GM06990 (cell line): ENCODE measurements at regions not wholly inside any gene's neighbourhood (a gene's known extent, or its start where the extent isn't known, plus 50 kb on each side); places are given as distances from the start of the nearest gene placed in this dataset.

Source experiments
- DNase-seq: peaks from one replicate; pipeline ENCODE4 v3.0.0-alpha.2; 2011; ENCODE audit not compliant: insufficient read length; ENCODE audit errors: extremely low read depth
- H3K27me3 ChIP-seq: replicated peaks from 2 replicates; pipeline ENCODE4 v1.6.0; 2011; ENCODE audit warnings: low read length; ENCODE audit not compliant: control insufficient read depth, insufficient read depth
- H3K36me3 ChIP-seq: 2 replicates; pipeline ENCODE4 v1.5.1; 2011; ENCODE audit warnings: low read length; ENCODE audit not compliant: control insufficient read depth, insufficient read depth
- H3K4me3 ChIP-seq: replicated peaks from 2 replicates; pipeline ENCODE4 v1.5.1; 2011; ENCODE audit warnings: low read depth, mild to moderate bottlenecking, control low read depth, low read length
- CTCF ChIP-seq: IDR thresholded peaks from 2 replicates; pipeline ENCODE4 v1.5.1; 2011; ENCODE audit warnings: low read length, control low read depth, mild to moderate bottlenecking, inconsistent platforms; ENCODE audit not compliant: insufficient read depth, poor library complexity, severe bottlenecking

- Histone ChIP-seq H3K27me3 (no peaks in the 10 kb centered on the region; the same call in 1 of the 2 replicates), H3K4me3 (no peak overlapping the region), H3K36me3 (no peaks in the 10 kb centered on the region)
- no peak for TF ChIP-seq CTCF
- DNase-seq: no peak
Measured at GRCh38 chr21:35475762-35476161, 426.7 kb upstream of the RUNX1 start.

GRCh38 chr21:35475009-35475408, 425.9 kb upstream of the RUNX1 start:
- TF ChIP-seq CTCF: no peak
- H3K36me3 ChIP-seq: no peaks in the 10 kb centered on the region
- H3K27me3 ChIP-seq: no peaks in the 10 kb centered on the region; the same call in 1 of the 2 replicates
- no peak for DNase-seq
- no peak overlapping the region for H3K4me3 ChIP-seq

GRCh38 chr21:35473496-35473895, 424.4 kb upstream of the RUNX1 start:
- no peak for DNase-seq
- no peaks in the 10 kb centered on the region; the same call in 1 of the 2 replicates for H3K27me3 ChIP-seq

GRCh38 chr21:35470522-35470921, 421.4 kb upstream of the RUNX1 start:
- Histone ChIP-seq H3K4me3 (no peak overlapping the region), H3K27me3 (no peaks in the 10 kb centered on the region), H3K36me3 (no peaks in the 10 kb centered on the region)
- no peak for DNase-seq
- TF ChIP-seq CTCF: no peak

More at GRCh38 chr21:35473496-35473895, 424.4 kb upstream of the RUNX1 start:
- no peak overlapping the region for H3K4me3 ChIP-seq
- TF ChIP-seq CTCF: no peak
- no peaks in the 10 kb centered on the region for H3K36me3 ChIP-seq

- no peak for TF ChIP-seq CTCF
- Histone ChIP-seq H3K36me3 (no peaks in the 10 kb centered on the region), H3K4me3 (no peak overlapping the region), H3K27me3 (no peaks in the 10 kb centered on the region)
- no peak for DNase-seq
Measured at GRCh38 chr21:35469498-35469897, 420.4 kb upstream of the RUNX1 start.

- no peak for TF ChIP-seq CTCF
- H3K27me3 ChIP-seq: no peaks in the 10 kb centered on the region
- DNase-seq: no peak
- no peak overlapping the region for H3K4me3 ChIP-seq
- H3K36me3 ChIP-seq: no peaks in the 10 kb centered on the region
Measured at GRCh38 chr21:35468991-35469390, 419.9 kb upstream of the RUNX1 start.
